D721Med (cell line): ENCODE measurements at regions not wholly inside any gene's neighbourhood (a gene's known extent, or its start where the extent isn't known, plus 50 kb on each side); places are given as distances from the start of the nearest gene placed in this dataset.

Source experiments
- DNase-seq: peaks from one replicate; pipeline ENCODE4 v3.0.0; 2011; ENCODE audit warnings: low spot score; ENCODE audit not compliant: insufficient read length
- FAIRE-seq: peaks from 2 replicates; lab custom pipeline; 2011; peaks lifted over from hg19 to GRCh38; lab: Jason Lieb, UNC
- TF ChIP-seq, protein P1 (sequence below): IDR thresholded peaks from 2 replicates; pipeline ENCODE4 v1.5.1; 2012; ENCODE audit warnings: mild to moderate bottlenecking, control low read depth; ENCODE audit not compliant: insufficient read depth; ENCODE audit errors: missing control alignments

DNA sequence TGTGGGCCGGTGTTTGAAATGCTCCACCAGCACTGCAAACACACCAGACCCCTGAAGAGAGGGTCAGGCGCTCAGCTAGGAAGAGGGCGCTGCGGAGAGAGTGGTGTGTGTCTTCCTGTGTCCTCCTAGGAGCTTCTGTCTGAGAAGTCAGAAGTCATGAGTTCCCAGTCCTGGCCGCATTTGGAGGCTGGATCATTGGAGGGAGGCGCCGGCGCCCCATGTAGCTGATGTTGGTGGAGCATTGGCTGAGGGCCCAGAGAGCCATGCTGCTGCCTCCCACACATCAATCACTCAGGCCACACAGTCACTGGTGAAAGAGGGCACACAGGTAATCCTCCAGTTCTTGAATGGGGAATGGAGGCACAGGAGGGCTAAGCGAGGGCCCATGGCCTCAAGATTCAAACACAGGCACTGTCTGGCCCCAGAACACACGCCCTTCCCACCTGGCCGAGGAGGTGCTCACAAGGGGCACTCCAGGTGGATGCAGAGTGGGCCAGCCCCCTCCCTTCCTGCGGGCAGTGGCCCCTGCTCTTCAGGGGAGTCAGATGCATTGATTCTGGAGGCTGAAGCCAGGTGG lies 66.3 kb downstream of the RRM2 start:
- no peak for FAIRE-seq
- DNase-seq: no peak
- TF ChIP-seq, protein P1, sequence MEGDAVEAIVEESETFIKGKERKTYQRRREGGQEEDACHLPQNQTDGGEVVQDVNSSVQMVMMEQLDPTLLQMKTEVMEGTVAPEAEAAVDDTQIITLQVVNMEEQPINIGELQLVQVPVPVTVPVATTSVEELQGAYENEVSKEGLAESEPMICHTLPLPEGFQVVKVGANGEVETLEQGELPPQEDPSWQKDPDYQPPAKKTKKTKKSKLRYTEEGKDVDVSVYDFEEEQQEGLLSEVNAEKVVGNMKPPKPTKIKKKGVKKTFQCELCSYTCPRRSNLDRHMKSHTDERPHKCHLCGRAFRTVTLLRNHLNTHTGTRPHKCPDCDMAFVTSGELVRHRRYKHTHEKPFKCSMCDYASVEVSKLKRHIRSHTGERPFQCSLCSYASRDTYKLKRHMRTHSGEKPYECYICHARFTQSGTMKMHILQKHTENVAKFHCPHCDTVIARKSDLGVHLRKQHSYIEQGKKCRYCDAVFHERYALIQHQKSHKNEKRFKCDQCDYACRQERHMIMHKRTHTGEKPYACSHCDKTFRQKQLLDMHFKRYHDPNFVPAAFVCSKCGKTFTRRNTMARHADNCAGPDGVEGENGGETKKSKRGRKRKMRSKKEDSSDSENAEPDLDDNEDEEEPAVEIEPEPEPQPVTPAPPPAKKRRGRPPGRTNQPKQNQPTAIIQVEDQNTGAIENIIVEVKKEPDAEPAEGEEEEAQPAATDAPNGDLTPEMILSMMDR: no peak

DNA sequence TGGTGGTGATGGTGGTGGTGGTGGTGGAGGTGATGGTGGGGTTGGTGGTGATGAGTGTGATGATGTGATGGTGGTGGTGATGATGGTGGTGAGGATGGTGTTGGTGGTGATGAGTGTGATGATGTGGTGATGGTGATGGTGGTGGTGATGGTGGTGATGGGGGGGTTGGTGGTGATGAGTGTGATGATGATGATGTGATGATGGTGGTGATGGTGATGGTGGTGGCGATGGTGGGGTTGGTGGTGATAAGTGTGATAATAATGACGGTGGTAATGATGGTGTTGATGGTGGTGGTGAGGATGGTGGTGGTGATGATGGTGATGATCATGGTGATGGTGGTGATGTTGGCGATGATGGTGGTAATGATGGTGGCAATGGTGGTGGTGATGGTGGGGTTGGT lies 67.7 kb downstream of the RRM2 start:
- no peak for FAIRE-seq
- TF ChIP-seq, protein P1: no peak
- no peak for DNase-seq

DNA sequence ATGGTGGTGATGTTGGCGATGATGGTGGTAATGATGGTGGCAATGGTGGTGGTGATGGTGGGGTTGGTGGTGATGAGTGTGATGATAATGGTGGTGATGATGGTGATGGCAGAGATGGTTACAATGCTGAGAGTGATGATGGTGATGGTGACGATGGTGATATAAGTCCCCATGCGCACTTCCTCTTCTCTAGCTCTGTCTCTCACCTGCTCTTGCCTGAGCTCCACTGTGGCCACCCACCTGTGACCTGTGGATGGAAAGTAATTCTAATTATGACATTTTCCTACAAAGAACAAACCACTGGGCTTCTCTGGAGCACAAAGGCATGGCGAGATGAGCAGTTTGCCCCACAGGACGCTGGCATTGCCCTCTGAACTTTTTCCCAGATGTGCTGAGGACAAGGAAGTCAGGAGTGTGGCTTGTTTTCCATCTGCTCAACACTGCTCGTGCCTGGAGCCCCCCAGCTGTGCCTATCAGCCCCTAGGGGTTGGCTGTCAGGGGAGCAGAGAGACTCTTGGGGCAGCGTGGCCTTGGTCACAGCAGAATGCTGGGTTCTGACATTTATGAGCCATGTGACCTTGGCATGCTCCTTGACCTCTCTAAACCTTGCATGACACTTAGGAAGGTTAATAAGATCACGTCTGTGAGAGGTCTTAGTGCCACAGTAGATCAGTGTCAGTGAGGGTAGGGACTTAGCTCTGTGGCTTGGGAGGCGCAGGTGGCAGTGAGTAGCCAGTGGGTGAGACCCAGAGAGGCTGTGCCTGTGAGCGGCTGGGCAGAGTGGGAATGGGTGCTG lies 68.4 kb downstream of the RRM2 start:
- TF ChIP-seq, protein P1: no peak
- FAIRE-seq (no peak), DNase-seq (no peak)

DNA sequence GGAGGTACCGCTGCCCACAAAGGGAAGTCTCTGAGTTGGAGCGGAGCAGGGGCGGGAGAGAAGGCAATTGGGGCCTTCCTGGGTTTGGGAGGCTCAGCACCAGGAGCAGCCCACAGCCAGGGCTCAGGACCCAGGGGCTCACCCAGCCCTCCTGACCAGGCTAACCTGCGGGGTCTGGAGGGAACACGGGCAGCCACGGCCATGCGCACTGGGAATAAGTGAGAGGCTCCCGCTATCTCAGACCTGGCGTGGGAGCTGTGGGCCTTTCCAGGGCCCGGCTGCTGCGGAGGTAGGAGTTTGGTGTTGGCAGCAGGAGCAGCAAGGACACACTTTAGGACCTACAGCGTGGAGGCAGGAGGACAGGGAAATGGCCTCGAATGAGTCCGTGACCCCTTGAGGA lies 69.0 kb downstream of the RRM2 start:
- DNase-seq: no peak
- TF ChIP-seq, protein P1: no peak
- FAIRE-seq: no peak

DNA sequence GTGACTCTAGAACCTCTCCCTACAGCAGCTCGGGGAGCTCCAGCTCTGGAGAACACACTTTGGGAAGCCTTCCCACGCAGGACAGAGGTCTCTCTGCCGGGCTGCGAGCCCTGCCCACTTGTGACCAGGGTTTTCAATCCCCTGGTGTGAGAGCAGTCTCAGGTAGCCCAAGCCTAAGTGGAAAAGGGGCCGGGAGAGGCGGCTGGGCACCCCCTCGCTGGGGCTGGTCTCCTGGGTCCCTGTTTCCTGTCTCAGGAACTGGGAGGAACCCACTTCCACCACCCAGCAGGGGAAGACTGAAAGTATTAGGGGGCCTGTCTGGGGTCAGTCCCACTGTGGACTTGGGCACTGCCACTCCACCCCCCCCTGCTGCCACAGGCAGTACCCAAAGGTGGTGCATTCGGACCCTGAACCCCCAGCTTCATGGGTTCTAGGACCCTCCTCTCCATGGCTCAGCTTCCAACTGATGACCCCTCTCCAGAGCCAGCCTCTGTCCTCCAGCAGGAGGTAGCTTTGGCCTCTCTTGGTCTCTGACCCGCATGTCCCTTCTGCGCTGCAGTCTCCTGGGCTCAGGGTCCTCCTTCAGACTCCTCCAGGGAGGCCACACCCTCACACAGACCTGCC lies 70.0 kb downstream of the RRM2 start:
- DNase-seq (no peak), FAIRE-seq (no peak)
- TF ChIP-seq, protein P1: no peak

DNA sequence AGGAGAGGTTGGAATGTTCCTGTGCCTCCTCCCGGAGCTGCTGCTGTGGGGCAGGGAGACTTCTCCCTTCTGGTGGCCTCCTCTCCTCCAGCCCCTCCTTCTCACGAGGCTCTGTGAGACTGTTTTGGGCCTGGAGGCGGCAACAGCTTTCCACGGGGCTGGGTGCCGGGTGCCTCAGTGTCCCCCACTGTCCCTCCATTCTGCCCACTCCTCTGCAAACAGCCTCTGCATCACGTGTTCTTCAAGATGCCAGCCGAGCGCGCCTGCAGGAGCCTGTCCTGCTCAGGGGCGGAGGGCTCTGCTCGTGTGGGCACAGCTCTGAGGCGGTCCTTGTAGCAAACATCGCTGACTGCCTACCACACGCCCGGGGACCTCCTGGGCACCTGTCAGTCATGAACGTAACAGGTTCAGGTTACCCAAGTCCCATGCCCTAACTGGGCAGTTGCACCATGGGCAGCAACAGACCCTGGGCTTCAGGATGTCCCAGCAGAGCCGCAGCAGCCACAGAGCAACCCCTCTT lies 70.8 kb downstream of the RRM2 start:
- DNase-seq: no peak
- TF ChIP-seq, protein P1: no peak
- no peak for FAIRE-seq
